IMR-90 (cell line): ENCODE measurements at regions not wholly inside any gene's neighbourhood (a gene's known extent, or its start where the extent isn't known, plus 50 kb on each side); places are given as distances from the start of the nearest gene placed in this dataset.

Source experiments
- ATAC-seq: fragments of 200-7000 bp; cut with Tn5 transposase; 2 replicates; pipeline ENCODE4 v1.9.1; 2020; ENCODE audit warnings: low read depth, mild to moderate bottlenecking, moderate library complexity
- BruUV-seq: library from RNA; stranded (reverse); fragments of 400-500 nt; replicated peaks from 2 replicates; lab custom pipeline; 2021; lab: Mats Ljungman, UMichigan
- CTCF ChIA-PET: fragments of 300-600 bp; formaldehyde crosslinking; extraction: SDS; loops from one replicate; lab custom pipeline; 2021; ENCODE audit warnings: antibody characterized with exemption; lab: Yijun Ruan, JAX
- POLR2A ChIA-PET: fragments of 300-600 bp; sonication (Branson Sonifier 250); formaldehyde crosslinking; loops from one replicate; lab custom pipeline; 2022; ENCODE audit warnings: antibody characterized with exemption; ENCODE audit not compliant: unreplicated experiment; lab: Charles Lee
- DNase-seq: peaks from one replicate; pipeline ENCODE4 v3.0.0; 2013
- H2AFZ ChIP-seq: replicated peaks from 2 replicates; pipeline ENCODE3; 2013; ENCODE audit warnings: low read length, mild to moderate bottlenecking; ENCODE audit not compliant: poor library complexity
- H2AK5ac ChIP-seq: 2 replicates; pipeline ENCODE4 v1.6.1; 2013; ENCODE audit warnings: low read depth, low read length, inconsistent platforms
- H2AK9ac ChIP-seq: replicated peaks from 2 replicates; pipeline ENCODE3; 2013; ENCODE audit warnings: mild to moderate bottlenecking, low read depth, low read length, moderate library complexity; ENCODE audit not compliant: poor library complexity
- H2BK120ac ChIP-seq: 2 replicates; pipeline ENCODE4 v1.6.1; 2013; ENCODE audit warnings: low read depth, low read length, inconsistent platforms
- H2BK15ac ChIP-seq: 3 replicates; pipeline ENCODE4 v1.6.1; 2013; ENCODE audit warnings: low read depth, low read length, inconsistent platforms
- H2BK20ac ChIP-seq: 2 replicates; pipeline ENCODE4 v1.6.1; 2013; ENCODE audit warnings: low read depth, mild to moderate bottlenecking, inconsistent platforms, low read length, moderate library complexity
- H2BK5ac ChIP-seq: 2 replicates; pipeline ENCODE4 v1.6.1; 2013; ENCODE audit warnings: mild to moderate bottlenecking, low read depth, low read length, inconsistent platforms; ENCODE audit not compliant: poor library complexity, severe bottlenecking
- H3K14ac ChIP-seq: replicated peaks from 2 replicates; pipeline ENCODE4 v1.6.1; 2013; ENCODE audit warnings: low read depth, low read length, inconsistent platforms
- H3K18ac ChIP-seq: 2 replicates; pipeline ENCODE4 v1.6.1; 2013; ENCODE audit warnings: low read depth, low read length, control low read depth
- H3K23ac ChIP-seq: 2 replicates; pipeline ENCODE4 v1.6.1; 2013; ENCODE audit warnings: low read depth, low read length, inconsistent platforms
- H3K27ac ChIP-seq: 2 replicates; pipeline ENCODE4 v1.5.1; 2013; ENCODE audit warnings: mild to moderate bottlenecking, control low read depth, low read length; ENCODE audit not compliant: insufficient read depth
- H3K27me3 ChIP-seq: 2 replicates; pipeline ENCODE4 v1.6.1; 2013; ENCODE audit warnings: low read length; ENCODE audit not compliant: control insufficient read depth, insufficient read depth
- H3K36me3 ChIP-seq: 2 replicates; pipeline ENCODE4 v1.6.1; 2013; ENCODE audit warnings: low read length, mixed read lengths; ENCODE audit not compliant: control insufficient read depth, insufficient read depth
- H3K4ac ChIP-seq: 2 replicates; pipeline ENCODE4 v1.6.1; 2013; ENCODE audit warnings: low read depth, low read length, inconsistent platforms
- H3K4me1 ChIP-seq: 2 replicates; pipeline ENCODE4 v1.6.1; 2013; ENCODE audit warnings: low read length, mixed read lengths; ENCODE audit not compliant: control insufficient read depth, insufficient read depth
- H3K4me2 ChIP-seq: 2 replicates; pipeline ENCODE4 v1.6.1; 2013; ENCODE audit warnings: low read depth, mild to moderate bottlenecking, control low read depth, low read length, moderate library complexity
- H3K4me3 ChIP-seq: 2 replicates; pipeline ENCODE4 v1.5.1; 2013; ENCODE audit warnings: low read depth, mild to moderate bottlenecking, control low read depth, low read length, moderate library complexity; ENCODE audit not compliant: insufficient read depth
- H3K56ac ChIP-seq: 2 replicates; pipeline ENCODE4 v1.6.1; 2013; ENCODE audit warnings: low read length, inconsistent platforms; ENCODE audit not compliant: insufficient read depth; ENCODE audit errors: extremely low read depth
- H3K79me1 ChIP-seq, 2 experiments: 2 replicates each; pipeline ENCODE4 v1.6.1; 2013; ENCODE audit warnings: low read length in 2 of 2, inconsistent platforms in 1 of 2, low read depth in 1 of 2
- H3K9ac ChIP-seq: 2 replicates; pipeline ENCODE4 v1.6.1; 2013; ENCODE audit warnings: low read depth, low read length, control low read depth
- H3K9me1 ChIP-seq: 2 replicates; pipeline ENCODE4 v1.6.1; 2013; ENCODE audit warnings: low read length, inconsistent platforms; ENCODE audit not compliant: insufficient read depth
- H3K9me3 ChIP-seq: 2 replicates; pipeline ENCODE4 v1.6.1; 2013; ENCODE audit warnings: low read length; ENCODE audit not compliant: control insufficient read depth, insufficient read depth
- H4K20me1 ChIP-seq: 2 replicates; pipeline ENCODE4 v1.6.1; 2013; ENCODE audit warnings: low read length, inconsistent platforms; ENCODE audit not compliant: insufficient read depth
- H4K5ac ChIP-seq: 2 replicates; pipeline ENCODE4 v1.6.1; 2013; ENCODE audit warnings: mild to moderate bottlenecking, low read depth, low read length, control low read depth
- H4K8ac ChIP-seq, 2 experiments: 2 replicates each; pipeline ENCODE4 v1.6.1; 2013; ENCODE audit warnings: low read depth in 2 of 2, low read length in 2 of 2, control low read depth in 1 of 2, inconsistent platforms in 1 of 2
- H4K91ac ChIP-seq: 2 replicates; pipeline ENCODE4 v1.6.1; 2013; ENCODE audit warnings: low read depth, low read length, inconsistent platforms; ENCODE audit not compliant: insufficient read depth
- CHD1 ChIP-seq: IDR thresholded peaks from 2 replicates; pipeline ENCODE4 v1.6.1; 2012; ENCODE audit warnings: low read depth, low read length, improper control_type of control experiment
- FOS ChIP-seq: fragments of 150-350 bp; IDR thresholded peaks from 2 replicates; pipeline ENCODE4 v1.6.1; 2016; ENCODE audit warnings: low read depth, low read length
- MAFK ChIP-seq: IDR thresholded peaks from 2 replicates; pipeline ENCODE4 v1.6.1; 2012; ENCODE audit warnings: low read depth, low read length, improper control_type of control experiment
- NFE2L2 ChIP-seq: fragments of 150-350 bp; IDR thresholded peaks from 2 replicates; pipeline ENCODE4 v1.6.1; 2016; ENCODE audit warnings: low read depth, mild to moderate bottlenecking, low read length
- RFX5 ChIP-seq: IDR thresholded peaks from 2 replicates; pipeline ENCODE4 v1.8.0; 2012; ENCODE audit warnings: low read depth, mild to moderate bottlenecking, low read length, moderate library complexity
- SMC3 ChIP-seq: fragments of 150-350 bp; IDR thresholded peaks from 2 replicates; pipeline ENCODE4 v1.6.1; 2016; ENCODE audit warnings: low read depth, mild to moderate bottlenecking, antibody characterized with exemption, low read length, moderate library complexity
- WGBS, 2 experiments: methylation state at CpG; one replicate each; pipeline versions ENCODE4 v1.1.5 to v1.1.7; 2013; ENCODE audit warnings: missing lambda C conversion rate in 2 of 2; ENCODE audit not compliant: insufficient read length in 1 of 2; ENCODE audit errors: extremely low coverage in 2 of 2; 5-methylcytosine and 5-hydroxymethylcytosine counted together
- dilution Hi-C: fragments of 300-500 bp; cut with HindIII; formaldehyde crosslinking; loops from one replicate; pipeline ENCODE4 v1.14.3; 2018; ENCODE audit warnings: low sequenced_read_pairs; ENCODE audit not compliant: unreplicated experiment
- in situ Hi-C: fragments of 300-500 bp; cut with MboI; formaldehyde crosslinking; loops from 3 replicates; pipeline ENCODE4 v1.14.3; 2019; ENCODE audit warnings: low sequenced_read_pairs, inconsistent platforms, mixed read lengths
- intact Hi-C: fragments of 100-400 bp; cut with micrococcal nuclease; formaldehyde crosslinking; loops from 2 replicates; pipeline ENCODE4 v1.10.0; 2022

DNA sequence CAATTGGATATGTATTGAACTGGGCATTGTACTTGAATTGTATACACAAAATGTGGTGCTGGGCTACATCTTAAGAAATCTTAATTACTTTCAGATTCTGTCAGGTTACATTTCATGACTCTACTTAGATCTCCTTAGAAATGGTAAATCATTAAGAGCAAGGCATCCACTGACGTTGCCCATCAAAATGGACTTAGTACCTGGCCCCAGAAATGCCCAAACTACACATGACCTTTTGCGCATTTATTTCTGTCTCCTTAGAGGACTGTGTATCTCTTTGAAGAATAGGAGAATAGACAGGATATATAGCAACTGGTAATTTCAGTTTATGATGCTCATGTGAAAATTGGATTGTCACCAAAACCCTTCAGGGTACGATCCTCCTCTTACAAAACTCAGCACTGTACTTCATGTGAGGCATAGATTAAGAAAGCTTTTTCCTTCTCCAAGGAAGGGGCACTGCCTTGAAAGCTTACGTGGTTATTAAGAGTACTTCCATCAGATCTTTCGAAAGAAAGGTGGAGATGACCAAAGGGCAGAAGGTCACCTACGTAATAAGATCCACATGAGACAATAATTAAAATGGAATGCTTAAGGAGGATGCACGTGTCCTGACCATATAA lies 61.4 kb upstream of the BMP2 start:
- ATAC-seq (no peak), DNase-seq (no peak)
- no peaks in the 10 kb centered on the region for H3K9me3 ChIP-seq
- H2BK20ac ChIP-seq, result no peak overlapping the region
- H2AK5ac ChIP-seq, result no peak overlapping the region
- no peaks in the 10 kb centered on the region for H3K79me1 ChIP-seq
- H2AK9ac ChIP-seq, result no peak overlapping the region
- no CpG with 5 or more reads among the region's 7 CpGs for WGBS, 2 experiments
- H2BK15ac ChIP-seq, result peak overlapping the region; percentile 40; the same call in 2 of the 3 replicates
- TF ChIP-seq SMC3, result no peak
- no peak for TF ChIP-seq CHD1
- TF ChIP-seq MAFK, result no peak
- TF ChIP-seq FOS, result no peak
- no peak for TF ChIP-seq NFE2L2
- no peak for TF ChIP-seq RFX5
- intact Hi-C loops, result no loop called here
- H4K91ac ChIP-seq, result no peak overlapping the region
- no peak overlapping the region for H4K5ac ChIP-seq
- no peak overlapping the region for H3K4me3 ChIP-seq
- H4K20me1 ChIP-seq, result no peaks in the 10 kb centered on the region
- H2BK5ac ChIP-seq, result no peak overlapping the region
- ChIA-PET POLR2A (no interaction called here), CTCF (no interaction called here)
- BruUV-seq, result no TSS peak
- no peak overlapping the region for H3K4ac ChIP-seq
- H3K27ac ChIP-seq, result no peak overlapping the region
- no peak overlapping the region for H2AFZ ChIP-seq
- H3K27me3 ChIP-seq, result no peaks in the 10 kb centered on the region
- no peak overlapping the region for H3K56ac ChIP-seq
- in situ Hi-C loops, result no loop called here
- H3K23ac ChIP-seq, result no peak overlapping the region
- dilution Hi-C loops, result no loop called here
- peaks cover 29% of the 10 kb centered on the region for H3K4me1 ChIP-seq
- no peak overlapping the region for H2BK120ac ChIP-seq
- H4K8ac ChIP-seq, result no peak overlapping the region
- no peaks in the 10 kb centered on the region for H3K36me3 ChIP-seq
- no peak overlapping the region for H3K18ac ChIP-seq
- peaks cover 13% of the 10 kb centered on the region for H3K9me1 ChIP-seq
- no peak overlapping the region for H3K4me2 ChIP-seq
- H3K9ac ChIP-seq, result no peak overlapping the region
- H3K14ac ChIP-seq, result no peak overlapping the region
